ENCODE measurements at regions not wholly inside any gene's neighbourhood (a gene's known extent, or its start where the extent isn't known, plus 50 kb on each side); places are given as distances from the start of the nearest gene placed in this dataset.
A peak's percentile ranks its signal among the peaks of the same experiment; 100 is the strongest.
"Not testable (repeated sequence)": the region's sequence is repeated elsewhere in the genome, so short reads cannot be mapped to it uniquely, and the experiment has no call there.

DNA sequence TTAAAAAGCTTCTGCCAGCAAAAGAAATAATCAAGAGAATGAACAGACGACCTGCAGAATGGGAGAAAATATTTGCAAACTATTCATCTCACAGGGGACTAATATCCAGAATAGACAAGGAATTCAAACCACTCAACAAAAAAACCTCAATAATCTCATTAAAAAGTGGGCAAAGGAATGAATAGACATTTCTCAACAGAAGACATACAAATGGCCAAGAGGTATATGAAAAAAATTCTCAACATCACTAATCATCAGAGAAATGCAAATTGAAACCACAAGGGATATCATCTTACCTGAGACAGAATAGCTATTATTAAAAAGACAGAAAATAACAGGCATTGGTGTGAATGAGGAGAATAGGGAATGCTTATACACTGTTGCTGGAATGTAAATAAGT, 270.0 kb downstream of the DACT1 start:
- no peak for DNase-seq

DNA sequence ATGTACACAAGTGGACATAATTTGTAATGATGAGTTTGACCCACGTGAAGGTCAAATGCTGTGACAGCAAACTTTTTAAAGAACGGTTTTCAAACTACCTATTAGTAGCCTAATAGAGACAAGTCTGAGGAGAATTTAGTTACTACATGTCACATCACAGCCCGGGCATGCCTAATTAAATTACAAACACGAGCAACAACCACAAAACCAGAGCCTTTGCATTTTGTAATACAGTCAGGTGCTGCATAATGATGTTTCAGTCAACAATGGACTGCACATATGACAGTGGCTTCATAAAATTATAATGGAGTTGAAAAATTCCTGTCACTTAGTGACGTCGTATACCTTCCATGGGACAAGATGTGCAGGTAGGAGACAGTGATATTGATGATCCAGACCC, 274.5 kb downstream of the DACT1 start:
- DNase-seq, result no peak

DNA sequence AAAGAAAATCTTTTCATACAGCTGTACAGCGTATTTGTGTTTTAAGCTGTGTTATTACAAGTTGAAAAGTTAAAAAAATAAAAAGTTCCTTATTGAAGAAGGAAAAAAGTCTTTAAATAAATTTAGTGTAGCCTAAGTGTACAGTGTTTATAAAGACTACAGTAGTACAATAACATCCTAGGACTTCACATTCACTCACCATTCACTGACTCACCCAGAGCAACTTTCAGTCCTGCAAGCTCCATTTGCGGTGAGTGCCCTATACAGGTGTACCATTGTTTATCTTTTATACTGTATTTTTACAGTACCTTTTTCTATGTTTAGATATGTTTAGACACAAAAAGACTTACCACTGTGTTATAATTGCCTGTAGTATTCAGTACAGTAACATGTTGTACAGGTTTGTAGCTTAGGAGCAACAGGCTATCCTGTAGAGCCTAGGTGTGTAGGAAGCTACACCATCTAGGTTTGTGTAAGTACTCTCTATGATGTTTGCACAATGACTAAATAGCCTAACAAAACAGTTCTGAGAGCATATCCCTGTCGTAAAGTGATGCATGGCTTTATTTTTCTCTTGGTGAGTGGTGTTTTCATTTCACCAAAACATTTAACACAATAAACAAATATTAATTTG, 275.2 kb downstream of the DACT1 start:
- DNase-seq, result peak; percentile 31

DNA sequence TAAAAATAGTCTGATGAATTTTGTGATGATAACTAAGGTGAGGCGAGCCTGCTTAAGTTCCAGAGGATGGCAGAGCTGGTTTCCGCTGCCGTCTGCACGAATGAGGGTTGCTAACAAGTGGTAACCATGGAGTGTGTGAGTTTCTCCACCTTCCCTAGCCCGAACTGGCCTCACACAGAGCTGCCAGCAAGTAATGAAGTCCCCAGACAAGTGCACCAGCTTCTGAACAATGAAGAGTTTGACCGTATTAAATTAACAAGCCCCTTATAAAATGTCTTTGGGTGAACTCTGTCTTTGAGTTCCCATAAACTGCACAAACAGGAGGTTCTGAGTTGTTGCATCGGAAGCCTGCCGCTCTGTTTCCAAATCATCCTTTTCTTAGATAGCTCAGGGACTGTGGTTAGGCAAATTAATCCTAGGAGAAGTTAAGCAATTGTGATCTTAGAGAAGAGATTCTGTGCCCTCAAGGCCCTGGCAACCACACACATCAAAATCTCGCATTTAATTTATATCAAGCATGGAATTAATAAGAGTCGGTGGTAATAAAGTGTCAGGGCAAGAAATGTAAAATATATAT, 274.1 kb upstream of the DAAM1 start:
- no peak for DNase-seq

DNA sequence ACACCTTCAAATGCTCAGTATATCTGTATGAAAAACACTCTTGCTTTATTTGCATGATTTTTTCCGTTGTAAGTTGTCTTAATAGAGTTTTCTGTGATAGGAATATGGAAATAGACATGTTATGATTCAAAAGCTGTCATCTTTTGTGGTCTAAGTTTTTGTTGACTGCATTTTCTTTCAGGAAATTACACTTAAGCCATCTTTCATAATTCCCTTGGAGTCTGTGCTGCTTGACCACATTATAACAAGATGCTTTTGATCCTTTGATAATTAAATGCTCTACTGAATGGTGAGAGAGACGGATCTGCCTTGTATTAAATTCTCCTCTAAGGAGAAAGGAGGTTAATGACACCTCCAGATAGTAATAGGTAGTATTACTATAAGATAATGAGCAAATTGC, 272.8 kb upstream of the DAAM1 start:
- no peak for DNase-seq

DNA sequence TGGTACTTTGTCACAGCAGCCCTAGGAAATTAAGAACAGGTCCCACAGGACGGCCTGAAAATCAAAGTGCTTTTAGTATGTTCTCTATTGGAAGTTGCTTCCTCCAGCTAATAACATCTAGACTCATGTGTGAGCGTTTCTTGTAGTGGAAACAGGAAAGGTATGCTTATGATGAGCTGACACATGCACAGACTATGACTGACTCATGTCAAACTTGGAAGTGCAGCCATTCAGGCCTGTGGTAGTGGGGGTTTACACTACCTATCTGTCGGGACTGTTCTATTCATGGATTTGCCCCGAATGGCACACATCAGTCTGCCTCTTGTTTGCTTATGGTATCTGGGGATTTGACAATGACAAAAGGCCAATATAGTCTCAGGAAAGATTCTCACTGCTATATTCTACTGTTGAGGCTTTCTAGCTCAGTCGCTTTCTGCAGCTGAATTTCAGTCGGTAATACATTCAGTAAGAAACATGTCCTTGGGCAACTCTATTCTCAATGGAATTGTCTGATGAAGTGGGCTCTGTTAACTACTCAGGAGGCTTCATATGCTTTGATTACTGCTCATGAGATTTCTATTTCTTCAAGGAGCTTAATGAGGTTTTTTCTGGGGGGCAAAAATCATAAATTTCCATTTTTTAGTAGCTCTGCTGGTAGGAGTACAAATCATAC, 270.3 kb upstream of the DAAM1 start:
- no peak for DNase-seq

DNA sequence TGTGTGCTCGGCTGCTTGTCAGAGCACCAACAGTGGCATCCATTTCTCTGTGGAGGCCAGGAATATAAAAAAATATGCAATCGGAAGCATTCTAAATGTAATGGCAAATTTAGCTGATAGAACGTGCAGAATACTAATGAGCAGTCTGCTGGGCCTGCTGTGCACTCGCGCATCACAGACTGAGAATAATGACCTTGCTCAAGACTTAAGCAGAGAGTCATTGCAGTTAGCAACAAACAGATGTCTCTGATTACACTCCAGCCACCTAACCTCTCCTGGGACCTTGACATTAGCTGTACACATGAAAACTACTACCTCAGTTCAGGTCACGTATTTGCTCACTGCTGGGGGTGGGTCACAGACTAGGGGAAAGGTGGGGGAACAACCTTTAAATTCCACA, 269.2 kb upstream of the DAAM1 start:
- DNase-seq, result peak; percentile 27

DNA sequence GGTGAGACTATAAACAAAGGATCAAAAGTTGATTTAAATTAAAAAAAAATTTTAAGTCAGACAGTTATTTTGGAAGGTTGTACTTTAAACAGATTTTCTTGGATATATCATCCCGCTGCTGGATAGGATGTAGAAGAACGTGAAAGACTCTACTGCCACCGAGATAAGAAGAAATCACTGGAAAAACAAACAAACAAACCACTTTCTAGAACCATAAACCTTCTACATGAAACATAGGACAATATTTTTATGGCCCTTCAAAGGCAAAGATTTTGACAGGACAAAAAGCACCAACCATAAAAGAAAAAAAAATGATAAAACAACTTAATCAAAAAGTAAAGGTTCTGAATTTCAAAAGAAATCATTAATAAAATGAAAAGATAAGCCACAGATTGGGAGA, 268.2 kb upstream of the DAAM1 start:
- no peak for DNase-seq

DNA sequence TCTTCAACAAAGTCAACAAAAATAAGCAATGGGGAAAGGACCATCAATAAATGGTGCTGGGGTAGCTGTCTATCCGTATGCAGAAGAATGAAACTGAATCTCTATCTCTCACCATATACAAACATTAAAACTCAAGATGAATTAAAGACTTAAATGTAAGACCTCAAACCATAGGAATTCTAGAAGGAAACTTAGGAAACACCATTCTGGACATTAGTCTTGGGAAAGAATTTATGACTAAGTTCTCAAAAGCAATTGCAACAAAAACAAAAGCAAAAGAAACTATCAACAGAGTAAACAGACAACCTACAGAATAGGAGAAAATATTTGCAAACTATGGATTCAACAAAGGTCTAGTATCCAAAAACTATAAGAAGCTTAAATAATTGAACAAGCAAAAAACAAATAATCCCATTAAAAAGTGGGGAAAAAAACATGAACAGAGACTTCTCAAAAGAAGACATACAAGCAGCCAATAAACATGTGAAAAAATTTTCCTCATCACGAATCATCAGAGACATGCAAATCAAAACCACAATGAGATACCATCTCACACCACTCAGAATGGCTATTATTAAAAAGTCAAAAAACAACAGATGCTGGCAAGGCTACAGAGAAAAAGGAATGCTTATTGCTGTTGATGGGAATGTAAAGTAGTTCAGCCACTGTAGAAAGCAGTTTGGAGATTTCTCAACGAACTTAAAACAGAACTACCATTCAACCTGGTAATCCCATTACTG, 266.1 kb upstream of the DAAM1 start:
- not testable (repeated sequence) for DNase-seq

DNA sequence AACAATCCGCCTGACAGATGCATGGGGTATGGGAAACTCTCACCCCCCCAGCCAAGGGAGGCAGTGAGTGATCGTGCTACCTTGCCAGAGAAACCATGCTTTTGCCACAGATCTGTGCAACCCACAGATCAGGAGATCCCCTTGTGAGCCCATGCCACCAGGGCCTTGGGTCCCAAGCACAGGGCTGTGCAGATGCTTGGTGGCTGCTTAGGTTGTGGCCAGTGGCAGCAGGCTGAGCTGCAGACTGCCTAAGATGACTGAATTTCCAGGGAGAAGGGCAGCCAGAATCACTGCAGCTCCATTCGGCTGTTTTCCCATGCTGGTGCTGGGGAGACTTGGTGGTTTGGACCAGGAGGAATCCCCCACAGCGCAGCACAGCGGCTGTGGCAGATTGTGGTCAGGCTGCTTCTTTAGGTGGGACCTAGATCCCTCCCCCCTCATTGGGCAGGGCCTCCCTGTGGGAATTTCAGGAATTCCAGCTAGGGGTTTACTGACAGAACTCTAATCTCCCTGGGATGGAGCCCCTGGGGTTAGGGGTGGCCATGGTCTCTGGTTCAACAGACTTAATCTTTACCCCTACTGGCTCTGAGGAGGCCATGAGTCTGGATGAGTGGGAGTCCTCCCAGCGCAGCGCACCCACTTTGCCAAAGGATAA, 264.6 kb upstream of the DAAM1 start:
- no peak for DNase-seq

DNA sequence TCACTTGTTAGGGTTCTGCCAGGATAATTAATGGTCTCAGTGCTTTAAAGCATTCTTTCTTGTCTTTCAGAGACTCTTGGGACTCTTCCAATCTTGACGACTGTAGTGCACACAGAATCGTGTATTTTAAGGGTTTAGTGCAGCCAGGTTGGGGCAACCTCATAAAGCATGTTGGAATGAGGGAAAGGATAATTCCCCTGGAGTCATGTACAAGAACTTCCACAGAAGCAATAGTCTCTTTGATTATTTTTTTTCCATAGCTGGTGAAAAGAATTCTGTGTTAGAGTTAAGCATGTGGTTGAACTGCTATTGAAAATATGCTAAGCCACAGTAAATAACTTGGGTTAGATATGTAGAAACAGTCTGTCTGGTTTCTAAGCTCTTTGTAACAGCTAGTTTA, 246.8 kb upstream of the DAAM1 start:
- no peak for DNase-seq

DNA sequence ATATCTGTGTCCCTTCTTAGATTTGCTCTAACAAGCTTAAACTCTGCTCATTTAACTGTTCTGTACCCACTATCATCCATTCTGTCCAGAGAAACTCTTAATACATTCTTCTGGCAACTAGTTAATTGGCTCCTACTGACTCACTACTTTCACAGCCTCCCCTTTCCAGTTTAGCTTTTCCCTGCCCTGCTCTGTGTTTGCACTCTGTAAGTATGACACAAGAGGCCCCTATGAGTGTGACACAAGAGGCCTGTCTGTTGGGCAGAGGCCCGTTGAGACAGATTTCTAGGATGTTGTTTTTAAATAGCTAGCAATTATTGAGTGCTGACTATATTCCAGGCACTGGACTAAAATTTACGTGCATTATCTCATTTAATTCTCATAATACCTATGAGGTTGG, 246.0 kb upstream of the DAAM1 start:
- DNase-seq, result no peak

DNA sequence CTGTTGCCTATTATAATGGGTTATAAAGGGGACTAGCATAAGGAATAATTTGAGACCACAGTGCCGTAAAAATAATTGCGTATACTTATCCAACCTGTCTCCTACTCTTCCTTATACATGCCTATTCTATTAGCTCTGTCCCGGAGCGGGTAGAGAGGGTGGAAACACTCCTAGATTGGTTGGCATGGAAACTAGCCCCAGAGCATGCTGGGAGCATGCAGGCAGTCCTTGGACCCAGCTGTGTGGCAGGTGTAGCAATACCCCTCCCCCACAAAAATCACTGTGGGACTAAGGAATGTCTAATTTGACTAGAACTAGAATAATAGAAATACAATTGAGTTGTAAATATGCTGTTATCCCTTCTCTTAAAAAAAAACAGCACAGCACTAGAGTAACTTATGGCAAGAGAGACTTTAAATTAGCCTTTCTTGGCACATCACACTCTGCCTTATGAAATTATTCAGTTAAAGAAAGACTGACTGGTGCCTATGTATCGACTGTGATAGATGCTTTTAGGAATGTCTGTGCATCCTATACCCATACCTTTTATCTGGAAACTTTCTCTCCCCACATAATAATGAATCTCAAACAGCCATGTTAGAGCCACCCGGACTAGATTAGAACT, 244.0 kb upstream of the DAAM1 start:
- peak; percentile 45 for DNase-seq

DNA sequence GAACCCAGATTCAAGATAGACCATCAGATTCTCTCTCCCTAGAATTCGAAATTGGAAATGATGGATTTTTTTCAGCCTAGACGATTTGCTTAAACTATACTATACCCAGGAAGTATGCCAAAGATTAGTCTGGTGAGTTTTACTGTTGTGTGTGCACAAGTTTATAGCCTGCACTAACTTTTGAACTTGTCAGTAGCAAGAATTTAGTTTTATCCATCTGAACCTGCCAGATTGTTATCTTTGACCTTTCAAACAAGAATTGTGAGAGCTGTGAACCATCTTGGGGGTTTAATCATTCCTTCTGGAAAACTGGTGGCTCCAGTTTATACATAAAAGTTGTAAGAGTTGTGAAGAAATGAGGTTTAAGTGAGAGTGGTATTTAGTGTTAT, 243.5 kb upstream of the DAAM1 start:
- no peak for DNase-seq

DNA sequence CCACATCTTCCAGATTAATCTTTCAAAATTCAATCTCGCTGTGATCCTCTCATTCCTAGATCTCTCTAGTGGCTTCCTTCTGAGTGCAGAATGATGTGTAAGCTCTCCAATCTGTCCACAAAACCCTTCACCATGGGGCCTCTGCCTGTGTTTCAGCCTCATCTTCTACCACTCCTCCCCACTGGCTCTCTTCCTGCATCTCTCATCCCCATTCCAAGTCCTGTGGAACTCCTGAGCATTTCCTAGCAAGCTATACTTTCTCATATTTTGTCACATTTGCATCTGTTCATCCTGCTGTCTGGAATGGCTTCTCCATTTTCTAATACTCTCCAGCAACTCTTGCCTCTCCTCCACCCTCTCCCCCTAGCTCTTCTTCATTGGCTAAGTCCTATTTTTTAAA, 242.0 kb upstream of the DAAM1 start:
- DNase-seq, result no peak

DNA sequence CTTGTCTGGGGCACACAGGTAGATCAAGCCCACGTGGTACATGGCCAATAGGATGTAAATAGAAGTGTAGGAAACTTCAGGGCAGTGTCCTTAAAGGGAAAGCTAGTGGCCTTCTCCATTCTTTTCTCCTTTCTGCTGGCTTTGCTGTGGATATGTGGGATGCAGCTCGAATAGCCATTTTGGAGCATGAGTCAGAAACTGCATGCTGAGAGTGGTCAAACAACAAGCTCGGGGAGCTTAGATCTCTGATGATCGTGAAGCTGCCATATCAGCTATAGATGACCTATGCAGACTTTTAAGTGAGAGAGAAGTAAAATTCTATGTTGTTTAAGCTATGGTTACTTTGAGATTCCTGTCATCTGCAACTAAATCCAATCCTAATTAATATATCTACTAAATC, 241.3 kb upstream of the DAAM1 start:
- DNase-seq, result no peak

DNA sequence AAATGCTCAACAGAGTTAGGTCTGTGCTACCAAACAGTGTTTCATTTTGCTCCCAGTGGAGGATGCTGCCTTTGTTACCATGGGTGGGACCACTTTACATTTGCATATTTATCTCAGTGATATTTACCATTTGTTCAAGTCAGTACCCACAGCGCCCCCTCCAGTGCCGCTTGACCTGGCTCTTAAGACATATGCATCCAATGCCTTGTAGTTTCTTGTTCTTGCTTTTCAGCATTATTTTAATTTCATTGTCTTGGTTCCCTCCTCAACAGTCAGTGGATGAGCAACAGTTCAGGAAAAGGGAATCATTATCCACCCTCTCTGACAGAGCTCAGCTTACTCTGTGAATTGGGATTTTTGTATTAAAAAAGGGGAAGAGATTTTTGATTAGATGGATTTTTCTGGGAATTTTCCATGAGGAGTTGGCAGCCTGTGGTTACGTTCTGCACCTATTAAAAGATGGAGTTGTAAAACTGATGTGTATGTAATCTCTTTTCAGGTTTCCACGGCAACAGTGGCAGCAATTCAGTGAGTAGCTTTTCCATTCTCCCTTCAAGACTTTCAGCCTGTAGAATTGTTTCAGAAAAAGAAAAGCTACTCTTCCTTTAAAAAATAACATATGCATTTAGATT, 240.5 kb upstream of the DAAM1 start:
- no peak for DNase-seq

DNA sequence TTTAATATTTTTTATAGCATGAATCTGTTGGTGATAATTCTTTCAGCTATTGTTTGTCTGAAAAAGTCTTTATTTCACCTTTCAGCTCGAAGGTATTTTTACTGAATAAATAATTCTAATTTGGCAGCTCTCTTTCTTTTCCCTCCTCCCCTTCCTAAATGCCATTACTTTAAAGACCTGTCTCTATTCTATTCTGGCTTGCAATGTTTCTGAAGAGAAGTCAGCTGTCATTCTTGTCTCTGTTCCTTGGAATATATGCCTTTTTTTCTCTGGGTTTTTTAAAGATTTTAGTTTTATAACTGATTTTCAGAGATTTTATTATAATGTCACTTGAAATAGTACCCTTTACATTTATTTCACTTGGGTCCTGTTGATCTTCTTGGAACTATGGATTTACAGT, 237.9 kb upstream of the DAAM1 start:
- no peak for DNase-seq

DNA sequence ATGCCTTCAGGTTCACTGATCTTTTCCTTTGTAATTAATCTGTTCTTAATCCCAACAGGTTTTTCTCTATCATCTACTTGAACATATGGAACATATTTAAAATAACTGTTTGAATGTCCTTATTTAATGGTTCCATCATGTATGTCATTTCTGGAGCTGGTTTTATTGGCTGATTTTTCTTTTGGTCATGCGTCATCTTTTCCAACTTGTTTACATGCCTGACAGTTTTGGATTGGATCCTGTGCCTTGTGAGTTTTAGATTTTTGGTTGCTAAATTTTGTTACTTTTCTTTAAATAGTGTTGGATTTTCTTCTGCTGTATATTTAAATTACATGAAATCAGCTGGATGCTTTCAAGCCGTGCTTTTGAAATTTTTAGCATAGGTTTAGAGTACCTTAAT, 237.3 kb upstream of the DAAM1 start:
- DNase-seq, result no peak

DNA sequence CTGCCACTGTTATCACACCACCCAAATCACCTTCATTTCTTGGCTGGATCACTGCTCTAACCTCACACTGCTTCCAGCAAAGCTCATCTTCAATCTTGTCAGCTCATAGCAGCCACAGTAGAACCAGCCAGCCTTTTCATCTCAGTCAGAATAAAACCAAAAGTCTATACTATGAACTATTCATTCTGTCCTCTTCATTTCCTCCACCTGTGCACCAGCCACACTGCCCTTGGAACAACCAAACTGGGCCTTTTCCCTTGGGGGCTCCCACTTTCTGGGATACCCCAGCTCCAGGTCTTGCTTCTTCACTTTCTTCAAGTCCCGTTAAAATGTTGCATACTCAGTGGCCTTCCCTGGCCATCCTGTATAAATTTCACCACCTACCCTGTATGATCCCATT, 234.4 kb upstream of the DAAM1 start:
- no peak for DNase-seq

DNA sequence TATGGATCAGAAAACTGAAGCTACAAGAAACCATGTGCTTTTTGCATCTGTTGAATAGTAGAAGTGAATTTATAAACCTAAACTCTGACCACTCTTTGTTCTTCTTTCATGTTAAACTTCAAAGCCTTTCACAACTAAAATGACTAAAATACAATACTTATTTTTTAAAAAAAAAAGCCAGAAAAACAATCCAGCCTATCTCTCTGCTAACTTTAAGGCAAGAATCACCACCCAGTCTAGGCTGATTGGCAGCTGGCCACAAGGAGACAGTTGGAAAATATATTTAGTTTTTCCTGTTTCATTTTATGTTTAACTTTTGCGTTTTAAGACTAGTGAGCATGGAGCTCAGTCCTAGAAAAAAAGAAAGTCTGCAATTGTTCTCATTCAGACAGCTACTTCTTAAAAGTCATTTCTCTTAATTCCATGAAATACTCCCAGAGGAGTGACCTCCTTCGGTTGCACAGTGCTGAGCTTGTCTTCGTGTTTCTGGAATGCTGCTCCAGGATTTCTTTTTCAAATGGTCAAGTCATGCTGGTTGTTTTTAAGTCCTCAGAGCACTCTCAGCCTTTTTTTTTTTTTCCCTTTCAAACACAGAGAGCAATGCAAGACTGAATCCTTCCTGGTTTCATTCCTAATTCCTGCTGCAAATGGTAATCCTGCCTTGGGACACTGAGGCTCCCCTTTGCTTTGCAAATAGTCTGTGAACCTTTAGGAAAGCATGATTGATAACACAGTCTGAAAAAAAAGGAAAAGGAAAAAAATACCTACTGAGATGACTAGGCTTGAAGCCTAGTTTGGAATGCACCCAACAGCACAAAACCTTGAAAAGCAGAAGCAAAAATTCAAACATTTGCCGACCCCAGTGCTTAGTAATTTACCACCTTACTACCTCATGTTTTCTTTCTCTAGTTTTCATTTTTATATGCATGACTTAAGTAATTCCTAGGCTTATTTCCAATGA, 233.3 kb upstream of the DAAM1 start:
- no peak for DNase-seq
